AG09319 (cell line): ENCODE measurements at regions not wholly inside any gene's neighbourhood (a gene's known extent, or its start where the extent isn't known, plus 50 kb on each side); places are given as distances from the start of the nearest gene placed in this dataset.

Experiments
- DNase-seq: peaks from one replicate; pipeline ENCODE4 v3.0.0-alpha.2; 2010; ENCODE audit warnings: low read depth; ENCODE audit errors: extremely low read depth
- CTCF ChIP-seq: IDR thresholded peaks from 2 replicates; pipeline ENCODE4 v1.5.1; 2011; ENCODE audit warnings: low read depth, mild to moderate bottlenecking, inconsistent platforms, low read length, moderate library complexity

DNA sequence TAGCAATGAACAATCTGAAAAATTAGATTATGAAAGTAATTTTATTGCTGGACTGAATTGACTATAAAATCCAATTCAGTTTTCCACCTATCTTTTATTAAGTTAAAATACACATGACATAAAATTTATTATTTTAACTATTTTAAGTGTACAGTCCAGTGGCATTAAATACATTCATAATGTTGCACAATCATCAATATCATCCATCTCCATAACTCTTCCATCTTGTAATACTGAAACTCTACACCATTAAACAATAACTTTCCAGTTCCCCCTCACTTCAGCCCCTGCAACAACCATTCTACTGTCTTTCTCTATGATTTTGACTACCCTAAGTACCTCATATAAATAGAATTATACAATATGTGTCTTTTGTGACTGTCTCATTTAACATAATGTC is 200.6 kb upstream of the ITGA1 start:
- no peak for DNase-seq
- TF ChIP-seq CTCF: no peak

- DNase-seq: no peak
- no peak for TF ChIP-seq CTCF
Measured at GRCh38 chr5:52597625-52598024, 190.1 kb upstream of the ITGA1 start.

- DNase-seq: no peak
- TF ChIP-seq CTCF: no peak
Measured at GRCh38 chr5:52598968-52599367, 188.7 kb upstream of the ITGA1 start.

DNA sequence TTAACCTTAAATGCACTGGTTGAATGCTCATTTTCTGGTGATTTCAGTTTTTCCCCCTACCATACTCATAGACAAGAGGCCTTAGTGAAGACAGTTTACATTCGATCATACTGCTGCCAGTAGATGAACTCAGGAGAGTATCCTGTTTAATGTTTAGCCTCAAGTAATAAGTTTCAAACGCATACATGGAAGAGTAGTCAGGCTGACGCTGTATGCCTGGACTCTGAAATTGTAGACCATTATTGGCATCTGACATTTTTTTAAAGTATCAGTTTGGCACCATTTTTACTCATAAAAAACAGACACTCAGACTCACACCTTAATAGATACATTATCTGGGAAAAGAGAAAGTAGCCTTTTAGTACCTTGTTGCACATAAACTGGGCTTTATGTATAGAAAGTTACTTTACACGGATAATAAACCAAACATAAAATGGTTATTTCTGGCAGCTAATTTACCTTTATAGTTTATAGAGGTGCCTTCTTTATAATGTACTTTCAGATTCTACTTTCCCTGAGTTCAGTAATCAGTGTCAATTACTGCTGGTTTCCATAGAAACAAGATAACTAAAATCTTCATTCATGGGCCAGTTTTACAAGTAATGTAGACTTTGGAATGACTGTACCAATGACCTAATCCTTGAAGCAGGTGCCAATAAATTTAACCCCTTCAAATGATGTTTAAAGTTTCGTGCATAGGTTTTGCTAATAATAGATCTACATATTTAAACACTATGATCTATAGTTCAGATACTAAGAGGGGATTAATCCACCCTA is 183.8 kb upstream of the ITGA1 start:
- no peak for TF ChIP-seq CTCF
- no peak for DNase-seq

DNA sequence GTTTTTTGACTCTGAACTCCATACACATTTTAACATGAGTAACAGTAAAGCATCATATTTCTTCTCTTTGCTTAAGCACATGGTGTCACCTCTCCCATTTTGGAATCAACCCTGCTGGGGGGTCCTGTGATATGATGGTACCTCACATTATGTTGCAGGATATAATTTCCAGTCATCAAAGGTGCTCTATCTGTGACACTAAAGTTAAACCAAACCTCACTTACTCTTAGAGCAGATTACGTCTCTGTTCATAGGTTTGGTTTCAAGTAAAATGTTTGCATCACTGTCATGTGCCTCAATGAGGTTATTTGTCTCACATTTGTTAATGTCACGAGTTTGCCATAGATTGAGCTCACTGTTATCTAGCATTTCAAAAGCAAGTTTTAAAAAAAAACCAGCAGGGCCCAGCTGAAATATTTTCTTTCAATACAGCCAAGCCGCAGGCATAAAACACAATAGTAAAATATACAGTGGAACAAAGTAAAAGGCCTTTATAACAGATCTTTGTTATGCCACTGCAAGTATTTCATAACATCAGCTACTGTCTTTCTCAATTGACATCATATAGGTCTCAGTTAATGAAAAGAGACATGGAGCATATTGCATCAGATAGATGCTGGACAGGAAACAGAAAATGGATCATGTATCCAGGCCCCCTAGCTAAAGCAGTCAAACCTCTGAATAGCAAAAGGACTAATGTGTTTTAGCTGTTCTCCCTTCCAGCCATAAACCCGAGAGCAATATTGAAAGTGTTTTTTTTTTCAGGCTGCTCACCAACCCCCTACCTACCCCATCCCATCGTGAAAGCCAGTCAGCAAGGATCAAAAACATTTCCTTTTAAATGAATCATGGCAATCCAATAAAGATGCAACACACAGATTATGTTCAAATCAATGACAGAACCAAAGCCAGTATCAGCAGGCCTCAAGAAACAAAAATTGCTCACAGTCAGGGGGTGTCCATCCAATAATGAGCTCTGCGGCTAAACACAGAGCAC is 182.1 kb upstream of the ITGA1 start:
- DNase-seq: no peak
- TF ChIP-seq CTCF: no peak

GRCh38 chr5:52607227-52607824 is 180.4 kb upstream of the ITGA1 start:
- no peak for DNase-seq
- TF ChIP-seq CTCF: no peak
